ENCODE measurements at regions not wholly inside any gene's neighbourhood (a gene's known extent, or its start where the extent isn't known, plus 50 kb on each side); places are given as distances from the start of the nearest gene placed in this dataset.
"Not testable (repeated sequence)": the region's sequence is repeated elsewhere in the genome, so short reads cannot be mapped to it uniquely, and the experiment has no call there.

DNA sequence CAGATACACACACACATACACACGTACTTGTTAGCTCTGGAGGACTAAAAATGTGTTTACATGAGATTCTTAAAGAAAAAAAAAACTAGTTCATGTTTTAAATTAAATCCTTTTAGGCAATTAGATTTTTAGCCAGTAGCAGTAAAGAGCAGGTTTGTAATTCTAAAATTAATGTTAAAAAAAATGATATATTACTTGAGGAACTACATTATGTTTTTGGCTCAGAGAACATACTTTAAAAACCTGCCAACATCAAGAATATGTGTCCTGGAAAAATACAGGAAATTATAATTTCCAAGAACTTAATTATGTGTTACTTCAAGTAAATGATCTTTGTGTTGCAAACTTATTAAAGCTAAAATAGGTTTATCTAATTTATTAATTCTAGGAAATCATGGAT, 594.3 kb upstream of the PCDH7 start:
- POLR2A ChIA-PET = no interaction called here
- no peak for DNase-seq (ENCODE audit: extremely low spot score)
- no peak for TF ChIP-seq FOXM1 (IDR thresholded peaks at IDR 0.05; ENCODE audit: borderline replicate concordance)
- no peak for TF ChIP-seq HDGF (IDR thresholded peaks at IDR 0.05; ENCODE audit: borderline replicate concordance)
- no peak for TF ChIP-seq TARDBP (IDR thresholded peaks at IDR 0.05)
- no peak for TF ChIP-seq ARNT (IDR thresholded peaks at IDR 0.05)
- TF ChIP-seq BHLHE40 (IDR thresholded peaks at IDR 0.05; ENCODE audit: borderline replicate concordance) = no peak
- TF ChIP-seq, protein P1, sequence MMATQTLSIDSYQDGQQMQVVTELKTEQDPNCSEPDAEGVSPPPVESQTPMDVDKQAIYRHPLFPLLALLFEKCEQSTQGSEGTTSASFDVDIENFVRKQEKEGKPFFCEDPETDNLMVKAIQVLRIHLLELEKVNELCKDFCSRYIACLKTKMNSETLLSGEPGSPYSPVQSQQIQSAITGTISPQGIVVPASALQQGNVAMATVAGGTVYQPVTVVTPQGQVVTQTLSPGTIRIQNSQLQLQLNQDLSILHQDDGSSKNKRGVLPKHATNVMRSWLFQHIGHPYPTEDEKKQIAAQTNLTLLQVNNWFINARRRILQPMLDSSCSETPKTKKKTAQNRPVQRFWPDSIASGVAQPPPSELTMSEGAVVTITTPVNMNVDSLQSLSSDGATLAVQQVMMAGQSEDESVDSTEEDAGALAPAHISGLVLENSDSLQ (IDR thresholded peaks at IDR 0.05) = no peak
- TF ChIP-seq L3MBTL2 (conservative IDR thresholded peaks at IDR 0.05) = no peak
- TF ChIP-seq FOXK2 (IDR thresholded peaks at IDR 0.05) = no peak
- TF ChIP-seq SP1 (IDR thresholded peaks at IDR 0.05) = no peak
- no peak for TF ChIP-seq ZNF384 (IDR thresholded peaks at IDR 0.05)
- CTCF ChIA-PET = no interaction called here

DNA sequence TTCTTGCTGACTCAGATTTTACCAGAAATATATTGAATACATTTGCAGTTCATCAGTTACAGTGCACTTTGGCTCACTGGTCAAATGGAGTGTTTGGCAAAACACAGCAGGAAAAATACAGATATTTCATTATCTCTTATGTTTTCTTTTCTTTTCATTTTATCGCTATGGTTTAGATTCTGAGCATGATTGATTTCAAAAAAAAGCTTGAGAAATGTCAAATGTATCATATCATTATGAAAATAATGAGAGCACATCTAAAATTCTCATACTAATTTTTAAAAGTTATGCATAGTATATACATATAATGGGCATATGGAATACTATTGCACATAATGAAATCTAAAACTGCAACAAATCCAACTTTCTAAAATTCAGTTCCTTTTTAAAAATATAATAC, 593.8 kb upstream of the PCDH7 start:
- CTCF ChIA-PET = no interaction called here
- TF ChIP-seq TARDBP (IDR thresholded peaks at IDR 0.05) = no peak
- TF ChIP-seq, protein P1 (IDR thresholded peaks at IDR 0.05) = no peak
- no peak for TF ChIP-seq LEF1 (IDR thresholded peaks at IDR 0.05; ENCODE audit: borderline replicate concordance)
- POLR2A ChIA-PET = no interaction called here
- no peak for DNase-seq (ENCODE audit: extremely low spot score)

DNA sequence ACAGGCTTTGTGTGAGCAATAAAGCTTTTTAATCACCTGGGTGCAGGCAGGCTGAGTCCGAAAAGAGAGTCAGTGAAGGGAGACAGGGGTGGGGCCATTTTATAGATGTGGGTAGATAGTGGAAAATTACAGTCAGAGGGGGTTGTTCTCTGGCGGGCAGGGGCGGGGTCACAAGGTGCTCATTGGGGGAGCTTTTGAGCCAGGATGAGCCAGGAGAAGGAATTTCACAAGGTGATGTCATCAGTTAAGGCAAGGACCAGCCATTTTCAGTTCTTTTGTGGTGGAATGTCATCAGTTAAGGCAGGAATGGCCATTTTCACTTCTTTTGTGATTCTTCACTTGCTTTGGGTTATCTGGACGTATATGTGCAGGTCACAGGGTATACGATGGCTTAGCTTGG, 571.3 kb upstream of the PCDH7 start:
- CTCF ChIA-PET; POLR2A ChIA-PET; DNase-seq (ENCODE audit: extremely low spot score): not testable (repeated sequence)

DNA sequence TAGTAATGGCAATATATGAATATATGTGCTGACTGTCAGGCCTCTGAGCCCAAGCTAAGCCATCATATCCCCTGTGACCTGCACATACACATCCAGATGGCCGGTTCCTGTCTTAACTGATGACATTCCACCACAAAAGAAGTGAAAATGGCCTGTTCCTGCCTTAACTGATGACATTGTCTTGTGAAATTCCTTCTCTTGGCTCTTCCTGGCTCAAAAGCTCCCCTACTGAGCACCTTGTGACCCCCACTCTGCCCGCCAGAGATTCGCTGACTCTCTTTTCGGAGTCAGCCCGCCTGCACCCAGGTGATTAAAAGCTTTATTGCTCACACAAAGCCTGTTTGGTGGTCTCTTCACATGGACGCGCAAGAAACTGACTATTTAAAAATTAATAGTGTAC, 570.6 kb upstream of the PCDH7 start:
- CTCF ChIA-PET; POLR2A ChIA-PET; DNase-seq (ENCODE audit: extremely low spot score): not testable (repeated sequence)

DNA sequence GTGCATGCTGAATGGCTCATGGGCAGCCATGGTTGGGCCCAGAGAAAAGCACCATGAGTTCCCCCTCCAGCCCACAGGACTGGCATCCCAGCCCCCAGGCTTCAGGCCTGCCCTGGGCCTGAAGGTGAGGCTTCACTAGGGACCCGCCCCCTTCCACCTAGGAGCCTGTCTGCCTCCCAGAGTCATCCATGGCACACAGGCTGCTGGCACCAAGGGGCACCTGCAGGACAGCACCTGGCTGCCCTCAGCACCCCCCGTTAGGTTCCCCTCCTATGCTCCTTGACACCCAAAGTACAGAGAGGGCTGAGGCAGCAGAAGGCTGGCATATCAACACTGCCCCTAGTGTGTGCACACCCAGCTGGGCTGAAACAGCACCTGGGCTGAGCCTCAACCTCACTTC, 566.7 kb upstream of the PCDH7 start:
- ChIA-PET CTCF (no interaction called here), POLR2A (no interaction called here)
- TF ChIP-seq L3MBTL2 (conservative IDR thresholded peaks at IDR 0.05) = no peak
- DNase-seq (ENCODE audit: extremely low spot score) = no peak

DNA sequence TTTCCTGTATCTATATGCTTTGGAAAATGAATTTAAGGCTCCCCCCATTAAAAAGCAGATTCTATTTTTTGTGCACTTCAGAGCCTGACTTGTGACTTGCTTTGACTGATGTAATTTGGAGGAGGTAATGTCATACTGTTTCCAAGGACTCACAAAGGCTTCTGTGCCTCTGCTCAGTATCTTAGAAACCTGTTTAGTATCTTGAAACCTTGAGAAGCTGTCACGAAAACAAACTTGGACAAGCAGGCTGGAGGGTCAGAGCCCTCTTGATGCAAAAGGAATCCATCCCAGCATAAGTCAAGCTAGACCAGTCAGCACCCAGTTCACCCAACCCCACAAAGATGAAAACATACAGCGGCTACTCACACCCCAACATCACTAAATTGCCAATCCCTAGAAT, 560.0 kb upstream of the PCDH7 start:
- CTCF ChIA-PET = no interaction called here
- DNase-seq (ENCODE audit: extremely low spot score) = no peak
- POLR2A ChIA-PET = no interaction called here
- TF ChIP-seq FOXK2 (IDR thresholded peaks at IDR 0.05) (no peak), ZNF384 (IDR thresholded peaks at IDR 0.05) (no peak), BHLHE40 (IDR thresholded peaks at IDR 0.05; ENCODE audit: borderline replicate concordance) (no peak), FOXM1 (IDR thresholded peaks at IDR 0.05; ENCODE audit: borderline replicate concordance) (no peak), TARDBP (IDR thresholded peaks at IDR 0.05) (no peak), SUZ12 (IDR thresholded peaks at IDR 0.05) (no peak), FOXA1 (IDR thresholded peaks at IDR 0.05) (no peak), SP1 (IDR thresholded peaks at IDR 0.05) (no peak), NFRKB (IDR thresholded peaks at IDR 0.05) (no peak), LEF1 (IDR thresholded peaks at IDR 0.05; ENCODE audit: borderline replicate concordance) (no peak)

GRCh38 chr4:30172416-30172815, 547.8 kb upstream of the PCDH7 start:
- ChIA-PET CTCF (no interaction called here), POLR2A (no interaction called here)
- no peak for TF ChIP-seq BHLHE40 (IDR thresholded peaks at IDR 0.05; ENCODE audit: borderline replicate concordance)
- TF ChIP-seq, protein P1 (IDR thresholded peaks at IDR 0.05) = no peak
- no peak for TF ChIP-seq L3MBTL2 (conservative IDR thresholded peaks at IDR 0.05)
- no peak for TF ChIP-seq LEF1 (IDR thresholded peaks at IDR 0.05; ENCODE audit: borderline replicate concordance)
- TF ChIP-seq ELF4 (IDR thresholded peaks at IDR 0.05) = no peak
- no peak for TF ChIP-seq CTBP1 (IDR thresholded peaks at IDR 0.05; ENCODE audit: borderline replicate concordance)
- TF ChIP-seq TARDBP (IDR thresholded peaks at IDR 0.05) = no peak
- no peak for TF ChIP-seq ARNT (IDR thresholded peaks at IDR 0.05)
- TF ChIP-seq ZNF384 (IDR thresholded peaks at IDR 0.05) = no peak
- TF ChIP-seq SP1 (IDR thresholded peaks at IDR 0.05) = no peak
- TF ChIP-seq FOXA1 (IDR thresholded peaks at IDR 0.05) = no peak
- TF ChIP-seq FOXK2 (IDR thresholded peaks at IDR 0.05) = no peak
- TF ChIP-seq SUZ12 (IDR thresholded peaks at IDR 0.05) = no peak
- DNase-seq (ENCODE audit: extremely low spot score) = no peak

DNA sequence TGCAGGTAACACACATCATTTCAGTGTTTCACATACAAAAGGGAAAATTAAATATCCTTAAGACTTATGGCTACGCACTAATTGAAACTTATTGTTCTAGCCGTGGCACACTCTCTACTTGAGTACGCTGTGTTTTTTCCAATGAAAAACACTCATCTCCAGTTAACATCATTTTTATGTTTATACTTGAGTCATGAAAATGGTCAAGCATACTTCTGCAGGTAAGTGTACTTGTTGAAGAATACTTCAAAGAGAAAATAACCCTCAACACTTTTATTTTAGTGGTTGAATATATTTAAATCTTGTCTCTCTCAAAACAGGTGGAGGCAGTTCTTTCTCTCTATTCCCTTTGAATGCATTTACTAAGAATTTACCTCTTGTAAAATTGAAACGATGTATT, 538.7 kb upstream of the PCDH7 start:
- CTCF ChIA-PET = no interaction called here
- no peak for DNase-seq (ENCODE audit: extremely low spot score)
- POLR2A ChIA-PET = no interaction called here
- TF ChIP-seq TARDBP (IDR thresholded peaks at IDR 0.05) (no peak), HDGF (IDR thresholded peaks at IDR 0.05; ENCODE audit: borderline replicate concordance) (no peak), FOXM1 (IDR thresholded peaks at IDR 0.05; ENCODE audit: borderline replicate concordance) (no peak), CTBP1 (IDR thresholded peaks at IDR 0.05; ENCODE audit: borderline replicate concordance) (no peak), FOXA1 (IDR thresholded peaks at IDR 0.05) (no peak), ZNF384 (IDR thresholded peaks at IDR 0.05) (no peak), SUZ12 (IDR thresholded peaks at IDR 0.05) (no peak), L3MBTL2 (conservative IDR thresholded peaks at IDR 0.05) (no peak), BHLHE40 (IDR thresholded peaks at IDR 0.05; ENCODE audit: borderline replicate concordance) (no peak), FOXK2 (IDR thresholded peaks at IDR 0.05) (no peak), ARNT (IDR thresholded peaks at IDR 0.05) (no peak), LEF1 (IDR thresholded peaks at IDR 0.05; ENCODE audit: borderline replicate concordance) (no peak), NFRKB (IDR thresholded peaks at IDR 0.05) (no peak), ELF4 (IDR thresholded peaks at IDR 0.05) (no peak), SP1 (IDR thresholded peaks at IDR 0.05) (no peak)
- TF ChIP-seq, protein P1 (IDR thresholded peaks at IDR 0.05) = no peak

All from HEK293T (cell line).